NCI-H774 (cell line): ENCODE measurements at regions not wholly inside any gene's neighbourhood (a gene's known extent, or its start where the extent isn't known, plus 50 kb on each side); places are given as distances from the start of the nearest gene placed in this dataset.

Experiments
- DNase-seq: peaks from one replicate; lab custom pipeline; 2025; lab: John Stamatoyannopoulos, UW

DNA sequence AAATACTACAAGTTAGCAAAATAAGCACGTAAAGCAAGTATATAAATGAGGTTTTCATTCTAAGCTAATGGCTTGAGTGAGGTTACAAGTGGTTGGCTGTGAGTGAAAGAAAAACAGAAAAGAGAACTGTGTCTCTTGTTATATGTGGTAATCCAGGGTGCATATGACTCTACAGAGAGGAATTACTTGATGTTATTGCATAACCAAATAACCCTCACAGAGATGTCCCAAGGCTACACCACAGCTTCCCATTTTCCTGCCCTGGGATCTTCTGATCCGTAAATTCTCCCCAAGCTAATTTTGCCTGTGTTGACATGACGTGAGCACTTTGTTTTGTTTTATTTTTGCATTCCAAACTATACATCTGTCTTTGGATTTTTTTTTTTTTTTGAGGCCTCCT, 470.0 kb upstream of the INTU start:
- DNase-seq = no peak

DNA sequence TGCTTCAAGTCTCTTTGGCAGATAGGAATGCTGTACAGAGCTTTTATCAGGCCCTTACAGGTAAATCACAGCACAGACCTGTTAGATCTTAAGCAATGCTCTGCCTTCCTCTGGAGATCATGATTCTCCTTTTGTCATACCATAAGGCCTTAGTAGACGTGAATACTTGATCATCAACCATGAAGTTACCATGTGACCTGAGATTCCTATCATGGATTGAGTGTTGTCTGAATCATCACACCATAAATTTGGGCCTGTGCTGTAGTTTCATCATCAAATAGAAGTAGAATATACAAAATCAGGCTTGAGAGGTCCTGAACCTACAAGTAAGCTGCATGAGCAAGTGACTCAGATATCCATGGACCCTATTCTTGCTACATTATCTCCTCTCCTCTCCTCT, 466.8 kb upstream of the INTU start:
- DNase-seq = no peak

DNA sequence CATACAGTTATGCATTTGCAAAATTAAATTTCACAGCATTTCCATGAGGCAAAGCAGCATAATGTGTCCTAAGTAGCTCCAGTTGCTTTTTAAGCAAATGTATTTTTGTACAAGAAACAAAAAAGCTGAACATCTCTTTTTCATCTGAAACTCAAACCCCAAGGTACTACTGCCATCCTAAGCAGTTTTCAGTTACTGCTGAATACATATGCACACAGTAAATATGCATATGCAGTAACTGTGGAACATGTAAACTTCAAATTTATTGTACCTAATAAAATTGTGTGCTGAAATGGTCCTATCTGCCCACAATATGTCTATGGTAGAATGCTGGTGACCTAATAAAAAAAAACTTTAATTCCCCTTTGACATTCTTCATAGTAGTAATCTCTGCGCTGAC, 458.6 kb upstream of the INTU start:
- no peak for DNase-seq

DNA sequence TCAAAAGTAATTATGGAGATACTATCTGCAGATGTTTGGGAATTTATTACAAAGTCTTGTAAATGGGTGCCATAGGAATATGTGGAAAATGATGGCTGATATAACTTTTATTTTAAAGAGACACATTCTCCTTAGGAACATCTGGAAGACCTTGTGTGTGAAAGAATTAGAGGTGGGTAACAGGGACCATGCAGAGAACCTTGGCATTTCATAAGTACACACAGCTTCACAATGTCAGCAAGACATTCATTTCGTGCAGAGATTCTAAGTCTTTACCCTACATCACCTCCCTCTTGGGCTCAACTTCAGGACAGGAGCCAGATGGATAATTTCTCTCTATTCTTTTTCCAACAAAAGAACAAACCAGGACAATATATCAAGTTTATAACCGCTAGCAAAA, 458.1 kb upstream of the INTU start:
- no peak for DNase-seq

DNA sequence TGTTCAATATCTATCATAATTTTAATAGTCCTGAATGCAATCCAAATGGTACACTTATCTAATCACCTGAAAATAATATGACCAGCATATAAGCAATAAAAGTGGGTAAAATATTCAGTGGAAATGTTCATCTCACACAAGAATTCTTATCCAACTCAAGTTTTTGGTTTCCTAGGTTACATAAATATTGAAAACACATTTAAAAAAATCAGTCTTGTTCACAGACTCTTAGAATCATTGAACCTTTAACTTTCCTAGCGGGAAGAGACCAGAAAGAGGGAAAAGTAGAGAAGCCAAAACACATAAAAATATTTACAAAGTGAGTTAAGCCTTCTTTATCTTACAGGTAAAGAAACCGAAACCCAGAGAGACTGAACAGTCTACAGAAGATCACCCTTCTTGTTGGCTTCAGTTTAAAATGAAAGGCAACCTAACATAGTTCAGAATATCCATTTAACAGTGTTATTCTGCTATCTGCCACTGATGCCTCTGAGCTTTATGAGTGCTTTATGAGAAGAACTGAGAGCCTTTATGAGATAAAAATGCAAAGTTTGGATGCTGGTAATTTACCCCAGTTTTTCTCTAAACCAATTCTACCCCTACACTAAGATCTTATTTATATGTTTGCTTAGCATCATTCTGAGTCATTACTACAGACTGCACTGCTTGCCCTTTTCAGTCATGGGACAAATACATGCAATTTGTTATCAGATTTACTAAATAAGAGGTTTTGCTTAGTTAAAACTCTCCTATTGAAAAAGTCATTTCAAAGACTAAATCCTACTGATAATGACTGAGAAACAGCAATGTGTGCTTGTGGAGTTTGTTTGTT, 453.3 kb upstream of the INTU start:
- DNase-seq = no peak

DNA sequence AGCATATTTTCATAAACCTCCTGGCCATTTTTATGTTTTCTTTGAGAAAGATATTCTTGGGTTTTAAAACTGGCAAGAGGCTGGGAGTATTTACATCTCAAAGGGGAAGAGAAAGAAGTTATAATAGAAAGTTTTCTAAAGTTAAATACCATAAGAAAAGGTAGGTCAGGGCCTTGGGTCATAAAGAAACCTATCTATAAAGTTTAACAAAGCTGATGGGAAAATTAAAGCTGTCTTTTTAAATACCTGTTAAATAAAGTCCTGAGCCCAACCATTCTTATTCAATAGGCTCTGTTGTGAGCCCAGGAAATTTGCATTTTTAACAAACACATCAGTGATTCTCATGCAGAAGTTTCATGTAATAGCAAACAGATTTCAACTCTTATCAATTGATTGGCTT, 451.8 kb upstream of the INTU start:
- no peak for DNase-seq

DNA sequence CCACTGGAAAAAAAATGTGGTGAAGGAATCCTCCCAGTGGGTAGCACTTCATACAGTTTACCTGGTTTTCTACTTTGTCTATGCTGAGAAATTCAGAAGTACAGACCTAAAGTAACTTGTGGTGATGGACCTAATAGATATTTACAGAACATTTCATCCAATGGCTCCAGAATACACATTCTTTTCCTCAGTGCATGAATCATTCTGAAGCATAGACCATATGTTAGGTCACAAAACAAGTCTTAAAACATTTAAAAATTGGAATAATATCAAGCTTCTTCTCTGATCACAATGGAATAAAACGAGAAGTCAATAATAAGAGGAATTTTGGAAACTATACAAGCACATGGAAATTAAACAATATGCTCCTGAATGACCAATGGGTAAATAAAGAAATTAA, 450.1 kb upstream of the INTU start:
- no peak for DNase-seq

DNA sequence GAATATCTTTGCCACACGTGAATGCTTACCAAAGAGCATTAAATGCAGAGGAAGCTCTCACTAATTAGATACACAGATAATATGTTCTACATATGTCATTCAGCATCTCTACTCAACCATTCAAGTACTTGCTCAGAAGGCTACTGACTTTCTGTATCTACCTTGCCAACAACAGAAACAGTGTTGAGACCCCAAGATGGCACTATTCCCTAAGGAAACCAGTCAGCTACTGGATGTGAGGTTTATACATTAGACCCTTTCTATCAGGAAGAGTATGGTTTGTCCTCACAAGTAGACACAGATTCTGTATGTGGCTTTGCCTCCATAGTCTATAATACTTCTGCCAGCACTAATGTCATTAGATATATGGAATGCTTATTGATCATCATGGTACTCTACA, 443.9 kb upstream of the INTU start:
- DNase-seq = no peak

DNA sequence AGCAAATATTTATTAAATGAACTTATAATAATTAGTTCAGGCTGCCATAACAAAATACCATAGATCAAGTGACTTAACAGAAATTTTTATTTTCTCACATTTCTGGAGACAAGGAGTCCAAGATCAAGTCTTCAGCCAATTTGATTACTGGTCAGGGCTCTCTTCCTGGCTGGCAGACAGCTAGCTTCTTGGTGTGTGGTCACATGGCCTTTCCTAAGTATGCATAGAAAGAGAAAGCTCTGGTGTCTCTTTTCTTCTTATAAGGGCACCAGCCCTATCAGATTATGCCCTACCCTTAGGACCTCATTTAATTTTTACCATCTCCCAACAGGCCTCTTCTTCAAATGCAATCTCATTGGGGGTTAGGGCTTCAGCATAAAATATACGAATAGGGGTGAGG, 438.5 kb upstream of the INTU start:
- no peak for DNase-seq

DNA sequence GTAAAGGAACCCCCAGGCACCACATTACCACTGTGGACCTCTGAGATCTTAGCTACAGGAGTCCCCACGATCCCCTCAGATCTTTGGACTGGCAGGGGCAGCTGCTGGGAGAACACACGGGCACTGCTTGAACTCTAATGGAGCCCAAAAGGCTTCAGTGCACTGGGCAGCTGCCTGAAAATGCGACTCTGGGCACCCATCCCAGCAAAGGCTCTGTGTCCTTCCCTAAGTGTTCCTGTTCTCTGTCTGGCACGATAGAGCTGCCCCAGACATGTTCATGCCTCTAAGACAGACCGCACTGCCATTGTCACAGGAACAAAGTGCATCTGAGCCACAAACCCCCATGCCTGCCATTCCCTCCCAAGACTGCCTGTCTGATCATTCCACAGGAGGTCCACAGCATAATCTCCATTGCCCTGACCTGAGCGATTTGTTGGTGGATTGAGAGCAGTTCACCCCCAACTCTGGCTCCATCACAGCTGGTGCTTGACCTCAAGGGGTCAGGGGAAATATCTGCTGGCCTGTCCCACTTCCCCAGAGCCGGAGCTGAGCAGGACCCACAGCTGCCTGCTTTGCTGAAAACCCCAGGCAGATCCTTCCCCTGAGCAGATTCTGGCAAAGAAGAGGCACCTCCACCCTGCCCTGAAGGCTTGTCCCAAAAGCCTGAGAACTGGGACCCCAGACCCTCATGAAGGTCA, 436.0 kb upstream of the INTU start:
- no peak for DNase-seq

DNA sequence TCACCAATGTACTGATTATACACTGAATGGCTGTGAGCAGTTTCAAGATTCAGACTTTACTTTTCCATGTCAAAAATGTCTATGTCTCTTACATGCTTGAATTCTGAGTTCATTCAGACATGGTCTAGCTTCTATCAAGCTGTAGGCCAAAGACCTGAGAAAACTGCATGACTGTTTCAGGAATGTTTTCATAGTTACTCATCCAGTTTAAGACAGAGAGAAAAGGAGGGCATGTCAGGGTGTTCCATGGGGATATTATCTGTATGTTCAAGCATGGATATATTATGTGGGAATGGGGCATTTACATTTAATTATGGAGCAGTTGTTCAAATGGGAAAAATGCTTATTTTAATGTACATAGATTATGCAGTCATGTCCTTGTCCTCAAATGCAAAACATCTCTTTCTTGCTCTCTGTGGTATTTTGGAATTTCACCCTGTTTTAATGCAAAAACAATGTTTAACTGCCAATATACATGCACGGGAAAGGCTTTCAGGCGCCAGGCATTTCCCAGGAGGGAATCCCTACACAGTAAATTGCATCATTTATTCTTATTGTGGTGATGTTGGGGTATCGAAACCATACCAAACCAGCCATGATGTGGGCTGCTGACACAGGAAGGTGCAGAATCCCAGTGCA, 429.1 kb upstream of the INTU start:
- no peak for DNase-seq

DNA sequence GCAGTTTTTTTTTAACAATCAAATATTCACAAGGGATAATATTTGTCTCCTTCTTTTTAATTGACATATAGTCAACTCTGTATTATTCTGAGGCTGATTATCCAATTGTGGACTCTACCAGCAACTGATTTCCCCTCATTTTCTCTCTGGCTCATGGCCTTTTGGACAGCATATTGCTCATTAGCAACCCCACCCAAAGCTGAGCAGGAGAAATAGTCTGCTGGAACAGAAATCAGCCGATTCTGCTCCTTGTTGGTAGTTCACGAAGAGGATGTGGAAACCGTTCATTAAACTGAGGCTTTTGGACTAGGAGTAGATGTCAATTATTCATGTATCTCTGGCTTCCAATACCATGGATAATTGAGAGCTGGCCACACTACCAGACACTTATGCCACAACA, 428.4 kb upstream of the INTU start:
- no peak for DNase-seq

DNA sequence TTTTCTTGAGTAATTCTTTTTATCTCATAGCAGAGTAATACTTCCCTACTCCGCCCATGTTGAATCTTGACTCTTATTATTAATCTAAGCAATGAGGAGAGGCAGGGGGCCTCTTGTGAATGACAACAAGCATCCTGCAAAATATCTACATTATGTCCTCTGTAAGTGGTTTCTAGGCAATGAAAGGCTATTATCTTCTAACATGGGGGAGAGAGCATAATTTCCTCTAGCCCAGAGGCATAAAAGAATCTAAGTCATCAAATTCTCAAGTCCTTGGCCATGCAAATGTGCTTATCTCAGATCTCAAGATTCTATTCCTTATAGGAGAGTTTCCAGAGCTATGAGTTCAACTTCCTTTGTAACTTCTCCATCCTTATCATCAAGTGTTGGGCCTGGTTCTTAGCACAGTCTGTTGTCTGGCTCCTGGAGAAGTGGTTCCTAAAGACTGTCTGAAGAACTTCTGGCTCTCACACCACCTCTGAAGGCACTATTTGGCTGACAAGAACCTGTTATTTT, 423.1 kb upstream of the INTU start:
- DNase-seq = no peak

DNA sequence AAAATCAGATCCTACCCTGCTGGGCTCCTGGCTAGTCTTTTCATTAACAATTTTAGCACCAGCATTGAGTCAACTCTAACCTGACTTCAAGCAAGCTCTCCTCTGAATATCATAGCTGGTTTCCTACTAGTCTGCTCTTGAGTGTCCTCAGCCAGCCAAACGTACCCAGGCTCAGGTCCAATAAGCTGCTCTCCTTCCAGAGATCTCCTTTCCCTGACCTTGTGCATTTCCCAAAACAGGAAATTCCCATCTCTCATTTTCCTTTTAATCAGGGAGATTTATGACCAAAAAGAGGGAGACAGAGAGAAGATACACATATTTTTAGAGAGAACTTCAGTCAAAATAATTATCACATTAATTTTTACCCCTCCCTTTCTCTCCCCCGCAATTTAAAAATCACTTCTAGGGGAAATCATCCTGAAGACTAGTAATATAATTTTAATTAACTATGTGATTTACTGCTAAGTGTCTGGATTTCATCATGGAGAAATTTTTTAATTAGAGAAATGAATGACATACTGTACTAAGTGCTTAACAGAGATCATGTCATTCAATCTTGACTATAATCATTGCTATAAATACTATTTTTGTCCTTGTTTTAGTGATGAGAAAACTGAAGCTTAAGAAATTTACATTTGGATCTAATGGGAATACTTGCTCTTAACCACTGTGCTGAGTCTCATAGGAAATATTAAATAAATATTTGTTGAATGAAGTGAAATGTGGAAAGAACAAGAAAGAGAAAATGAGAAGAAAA, 421.7 kb upstream of the INTU start:
- DNase-seq = no peak

DNA sequence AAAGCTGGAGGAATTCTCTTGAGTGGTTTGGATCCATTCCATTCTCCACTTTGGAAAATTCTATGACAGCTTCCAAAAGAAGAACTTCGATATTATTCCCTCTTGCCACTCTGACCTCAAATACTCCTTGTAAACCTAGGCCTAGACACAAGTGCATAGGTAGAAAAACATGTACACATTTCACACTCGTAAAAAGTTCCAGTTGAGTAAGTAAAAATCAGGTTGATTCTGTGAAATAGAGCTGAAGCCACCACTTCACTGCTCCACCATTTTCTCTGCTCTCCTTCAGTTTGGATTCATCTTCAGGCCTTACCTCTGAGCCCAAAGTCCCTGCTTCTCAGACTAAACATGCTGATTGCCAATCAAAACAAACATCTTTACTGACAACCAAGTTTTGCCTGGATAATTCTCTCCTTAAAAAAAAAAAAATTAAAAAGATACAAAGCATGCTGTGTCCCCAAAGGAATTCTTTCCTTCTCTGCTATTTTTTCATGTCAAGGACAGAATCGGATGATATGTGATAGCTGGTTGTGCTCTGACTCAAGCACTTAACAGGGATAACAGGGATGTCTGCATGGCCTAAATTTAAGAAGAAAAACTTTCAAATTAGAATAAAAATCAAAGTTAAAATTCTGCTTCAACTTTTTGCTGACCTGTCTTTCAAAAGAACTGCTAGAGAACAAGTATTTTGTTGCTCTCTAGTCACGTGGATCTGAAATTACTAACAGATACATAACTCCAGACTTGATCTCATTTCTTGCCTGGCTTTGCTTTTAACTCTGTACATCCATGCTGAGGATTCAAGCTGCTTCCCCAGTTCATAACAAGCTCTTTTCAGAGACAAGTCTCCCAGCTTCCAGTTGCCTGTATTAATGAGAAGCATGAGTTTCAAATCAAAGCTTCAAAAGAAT, 420.9 kb upstream of the INTU start:
- DNase-seq = no peak

DNA sequence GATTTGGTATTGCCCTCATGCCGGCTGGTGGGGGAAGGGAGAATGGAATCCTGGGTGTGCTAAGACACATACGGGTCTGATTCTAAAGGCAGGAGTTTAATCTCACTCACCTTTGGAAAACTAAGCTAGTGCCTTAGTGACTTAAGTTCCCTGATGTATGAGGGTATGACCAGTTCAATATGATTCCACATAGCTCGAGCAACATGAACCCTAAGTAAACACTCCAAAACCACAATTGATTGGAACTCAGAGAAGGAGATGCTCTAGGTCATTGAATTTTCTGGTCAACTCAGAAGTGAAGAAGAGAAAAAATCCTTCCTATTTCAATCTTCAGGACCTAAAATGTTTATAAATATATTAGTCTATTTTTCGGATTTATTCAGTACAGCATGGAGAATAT, 420.1 kb upstream of the INTU start:
- no peak for DNase-seq

DNA sequence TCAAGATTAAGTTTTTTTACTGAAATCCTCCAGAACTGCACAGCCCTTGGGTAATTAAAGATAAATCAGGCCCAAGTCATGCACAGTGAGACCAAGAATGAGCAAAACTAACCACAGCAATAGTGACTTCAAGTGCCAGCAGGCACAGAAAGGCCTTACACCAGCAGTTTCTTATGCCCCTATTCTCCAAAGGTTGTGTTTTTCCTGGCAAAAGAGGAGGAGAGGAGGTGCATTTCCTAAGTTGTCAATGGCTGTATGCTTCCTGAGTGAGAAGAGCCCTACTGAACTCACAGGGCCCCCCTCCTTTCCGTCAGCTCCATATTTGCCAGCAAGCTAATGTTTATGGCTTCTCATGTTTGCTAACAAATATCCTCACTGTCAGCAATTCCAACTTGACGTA, 418.7 kb upstream of the INTU start:
- no peak for DNase-seq

DNA sequence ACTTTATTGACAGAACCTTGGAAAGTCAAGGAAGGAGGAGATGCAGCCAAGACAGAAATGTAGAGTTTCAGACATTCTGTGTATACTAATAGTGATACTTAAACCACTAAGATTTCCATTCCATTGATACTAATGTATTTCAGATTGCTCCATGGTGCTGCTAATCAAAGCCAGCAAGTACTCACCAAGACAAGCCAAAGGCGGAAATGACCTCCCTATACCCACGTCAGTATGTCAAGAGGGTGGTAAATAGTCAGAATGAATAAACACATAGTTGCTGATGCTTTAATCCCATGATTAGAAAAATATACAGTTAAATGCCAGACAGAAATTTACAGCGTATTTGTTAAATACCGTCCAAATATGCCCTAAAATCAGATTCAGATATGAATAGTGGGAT, 417.8 kb upstream of the INTU start:
- DNase-seq = no peak

DNA sequence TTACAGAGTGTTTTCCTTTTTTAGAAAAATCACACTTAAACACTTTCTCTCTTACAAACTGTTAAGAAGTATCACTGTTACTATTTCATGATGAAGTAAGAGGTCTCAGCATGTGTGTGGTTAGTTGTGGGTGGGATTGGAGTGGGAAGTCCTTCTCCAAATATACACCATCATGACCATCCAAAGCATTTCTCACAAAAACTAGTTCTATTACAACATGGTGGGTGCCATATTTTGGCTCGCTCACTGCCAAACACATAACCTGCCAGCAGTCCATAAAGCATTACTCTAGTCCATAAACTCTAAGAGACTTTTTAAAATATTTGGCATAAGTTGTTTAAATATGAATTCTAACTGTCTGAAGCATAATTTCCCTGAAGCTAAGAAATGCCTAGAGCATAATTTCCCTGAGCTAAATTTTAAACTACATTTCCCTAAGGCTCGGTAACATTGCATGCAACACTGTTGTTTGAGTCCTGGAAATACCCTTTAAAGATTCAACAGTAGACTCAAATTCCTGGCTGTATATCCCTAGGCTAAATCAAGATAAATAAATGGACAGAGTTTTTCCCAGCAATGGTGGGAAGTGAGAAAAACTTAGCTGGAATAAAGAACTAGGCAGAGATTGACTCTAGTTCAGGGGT, 415.0 kb upstream of the INTU start:
- DNase-seq = no peak

DNA sequence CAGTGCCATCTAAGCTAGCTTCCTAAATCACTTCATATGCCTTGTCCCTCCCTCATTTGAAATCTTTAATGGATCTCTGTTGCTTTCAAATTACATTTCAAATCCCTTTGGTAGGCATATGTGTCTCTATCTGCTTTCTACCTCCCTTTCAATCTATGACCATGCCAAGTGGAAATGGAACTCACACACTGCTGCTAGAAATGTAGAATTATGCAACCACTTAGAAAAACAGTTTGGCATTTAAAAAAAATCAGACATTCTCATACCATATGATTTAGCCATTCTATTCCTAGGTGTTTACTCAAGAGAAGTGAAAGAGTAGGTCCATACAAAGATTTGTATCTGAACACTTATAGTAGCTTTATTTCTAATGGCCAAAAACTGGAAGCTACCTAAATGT, 413.5 kb upstream of the INTU start:
- no peak for DNase-seq

DNA sequence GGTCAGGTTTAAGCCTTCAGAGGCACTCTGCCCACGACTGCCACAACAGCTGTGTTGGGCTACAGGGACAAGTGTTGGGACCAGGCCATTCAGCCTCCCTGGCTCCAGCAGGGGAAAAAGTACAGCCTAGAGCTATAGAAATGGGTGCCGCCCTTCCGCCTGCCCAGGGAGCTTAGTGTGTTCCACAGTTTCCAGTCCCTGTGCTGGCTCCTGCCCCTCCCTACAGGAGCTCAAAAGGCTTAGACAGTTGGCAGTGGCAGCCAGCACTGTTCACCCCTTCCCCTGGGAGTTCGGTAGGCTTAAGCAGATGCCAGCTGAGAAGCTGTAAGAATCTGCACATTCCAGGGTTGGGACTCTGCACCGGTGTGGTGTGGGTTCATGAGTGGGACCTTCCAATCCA, 408.2 kb upstream of the INTU start:
- no peak for DNase-seq
